Neural cell (in vitro differentiated cells): ENCODE measurements at regions not wholly inside any gene's neighbourhood (a gene's known extent, or its start where the extent isn't known, plus 50 kb on each side); places are given as distances from the start of the nearest gene placed in this dataset.
"Not testable (repeated sequence)": the region's sequence is repeated elsewhere in the genome, so short reads cannot be mapped to it uniquely, and the experiment has no call there.

ENCODE experiments used
- EP300 ChIP-seq: fragments of 450-650 bp; conservative IDR thresholded peaks from 2 replicates; pipeline ENCODE4 v1.6.1; 2014; ENCODE audit warnings: antibody characterized with exemption, mild to moderate bottlenecking, moderate library complexity; ENCODE audit not compliant: poor library complexity, severe bottlenecking
- MXI1 ChIP-seq: fragments of 450-650 bp; conservative IDR thresholded peaks from 2 replicates; pipeline ENCODE4 v1.6.1; 2014; ENCODE audit warnings: antibody characterized with exemption, mild to moderate bottlenecking; ENCODE audit not compliant: poor library complexity, severe bottlenecking

DNA sequence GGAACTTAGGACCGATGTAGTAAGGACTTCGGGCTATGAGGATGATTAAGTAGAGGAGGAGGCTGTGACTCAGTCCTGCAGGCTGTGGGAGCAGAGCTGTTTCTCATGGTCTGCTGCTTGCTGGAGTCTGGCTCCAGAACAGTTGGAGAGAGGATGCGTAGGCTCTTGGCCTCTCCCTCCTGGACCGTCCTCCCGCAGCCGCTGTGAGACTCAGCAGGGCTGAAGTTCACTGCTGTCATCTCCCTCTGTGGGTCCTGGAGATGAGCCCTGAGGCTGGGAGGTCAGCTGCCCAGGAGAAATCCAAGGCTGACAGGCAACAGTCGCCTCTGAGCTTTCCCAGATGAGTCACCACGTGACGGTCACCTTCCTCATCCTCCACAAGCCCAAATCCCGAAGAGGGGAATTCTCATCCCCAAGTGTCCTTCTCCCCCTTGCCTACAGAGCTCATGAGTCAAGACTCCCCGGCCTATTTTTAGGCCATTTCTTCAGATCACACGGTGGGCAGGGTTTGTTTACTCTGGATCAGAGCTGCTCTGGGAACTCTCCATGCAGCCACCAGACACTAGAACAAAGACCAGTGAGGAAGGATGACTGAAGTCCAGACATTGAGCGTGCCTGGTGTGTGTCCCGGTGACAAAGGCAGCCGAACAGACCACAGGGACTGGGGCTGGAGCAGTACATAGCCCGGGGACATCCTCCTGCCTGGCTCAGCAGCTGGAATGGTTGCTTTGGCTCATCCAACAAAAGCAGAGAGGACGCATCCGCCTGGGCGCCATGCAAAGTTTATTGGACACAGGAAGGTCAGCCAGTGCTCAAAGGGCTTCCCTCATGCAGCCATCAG is 137.3 kb upstream of the ZNF469 start:
- TF ChIP-seq EP300, MXI1: not testable (repeated sequence)
